ENCODE measurements at regions not wholly inside any gene's neighbourhood (a gene's known extent, or its start where the extent isn't known, plus 50 kb on each side); places are given as distances from the start of the nearest gene placed in this dataset.

DNA sequence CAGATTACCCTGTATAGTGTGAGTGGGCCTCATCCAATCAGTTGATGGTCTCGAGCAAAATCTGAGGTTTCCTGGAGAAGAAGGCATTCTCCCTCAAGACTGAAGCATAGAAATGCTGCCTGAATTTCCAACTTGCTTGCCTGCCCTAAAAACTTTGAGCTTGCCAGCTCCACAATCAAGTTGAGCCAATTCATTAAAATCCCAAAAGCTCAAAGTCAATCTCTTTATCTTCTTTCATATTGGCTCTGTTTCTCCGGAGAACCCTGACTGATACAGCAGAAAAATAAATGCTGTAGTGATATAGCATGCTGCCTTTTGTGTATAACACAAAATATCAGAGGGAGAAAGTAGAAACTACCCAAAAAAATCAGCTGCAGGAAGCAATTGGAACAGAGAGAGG is 72.5 kb upstream of the NMUR2 start:
- TF ChIP-seq CBX5 (IDR thresholded peaks at IDR 0.05; ENCODE audit: low read depth, low read length) (no peak), TAF1 (IDR thresholded peaks at IDR 0.05; ENCODE audit: low read depth, low read length) (no peak), NRF1 (IDR thresholded peaks at IDR 0.05; ENCODE audit: low read depth, low read length) (no peak), PHF8 (conservative IDR thresholded peaks at IDR 0.05; ENCODE audit: low read depth, low read length) (no peak), TBP (IDR thresholded peaks at IDR 0.05; ENCODE audit: low read depth, low read length) (no peak), POLR2A (IDR thresholded peaks at IDR 0.05; ENCODE audit: control extremely low read depth in 1 of 2, low read depth in 2 of 2, low read length in 2 of 2) (no peak), CEBPB (IDR thresholded peaks at IDR 0.05; ENCODE audit: low read depth, low read length) (no peak), RAD21 (IDR thresholded peaks at IDR 0.05 in 1 of 2, conservative IDR thresholded peaks at IDR 0.05 in 1 of 2; ENCODE audit: low read depth in 2 of 2, low read length in 2 of 2) (no peak), EP300 (IDR thresholded peaks at IDR 0.05; ENCODE audit: borderline replicate concordance in 1 of 2, low read depth in 2 of 2, low read length in 2 of 2) (no peak), SIN3A (conservative IDR thresholded peaks at IDR 0.05 in 1 of 2, IDR thresholded peaks at IDR 0.05 in 1 of 2; ENCODE audit: low read depth in 1 of 2, low read length in 2 of 2) (no peak), POLR2AphosphoS5 (IDR thresholded peaks at IDR 0.05; ENCODE audit: low read depth, low read length) (no peak), JUND (IDR thresholded peaks at IDR 0.05; ENCODE audit: low read length) (no peak)
- TF ChIP-seq, protein P1, sequence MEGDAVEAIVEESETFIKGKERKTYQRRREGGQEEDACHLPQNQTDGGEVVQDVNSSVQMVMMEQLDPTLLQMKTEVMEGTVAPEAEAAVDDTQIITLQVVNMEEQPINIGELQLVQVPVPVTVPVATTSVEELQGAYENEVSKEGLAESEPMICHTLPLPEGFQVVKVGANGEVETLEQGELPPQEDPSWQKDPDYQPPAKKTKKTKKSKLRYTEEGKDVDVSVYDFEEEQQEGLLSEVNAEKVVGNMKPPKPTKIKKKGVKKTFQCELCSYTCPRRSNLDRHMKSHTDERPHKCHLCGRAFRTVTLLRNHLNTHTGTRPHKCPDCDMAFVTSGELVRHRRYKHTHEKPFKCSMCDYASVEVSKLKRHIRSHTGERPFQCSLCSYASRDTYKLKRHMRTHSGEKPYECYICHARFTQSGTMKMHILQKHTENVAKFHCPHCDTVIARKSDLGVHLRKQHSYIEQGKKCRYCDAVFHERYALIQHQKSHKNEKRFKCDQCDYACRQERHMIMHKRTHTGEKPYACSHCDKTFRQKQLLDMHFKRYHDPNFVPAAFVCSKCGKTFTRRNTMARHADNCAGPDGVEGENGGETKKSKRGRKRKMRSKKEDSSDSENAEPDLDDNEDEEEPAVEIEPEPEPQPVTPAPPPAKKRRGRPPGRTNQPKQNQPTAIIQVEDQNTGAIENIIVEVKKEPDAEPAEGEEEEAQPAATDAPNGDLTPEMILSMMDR (IDR thresholded peaks at IDR 0.05; ENCODE audit: control extremely low read depth in 1 of 3, insufficient read depth in 1 of 3, low read depth in 1 of 3, low read length in 3 of 3): no peak
